HPDE6-E6E7 (cell line): ENCODE measurements at regions not wholly inside any gene's neighbourhood (a gene's known extent, or its start where the extent isn't known, plus 50 kb on each side); places are given as distances from the start of the nearest gene placed in this dataset.
A peak's percentile ranks its signal among the peaks of the same experiment; 100 is the strongest.
"Not testable (repeated sequence)": the region's sequence is repeated elsewhere in the genome, so short reads cannot be mapped to it uniquely, and the experiment has no call there.

ENCODE experiments used
- DNase-seq: peaks from one replicate; pipeline ENCODE4 v3.0.0; 2011; ENCODE audit warnings: missing footprints; ENCODE audit errors: extremely low spot score

DNA sequence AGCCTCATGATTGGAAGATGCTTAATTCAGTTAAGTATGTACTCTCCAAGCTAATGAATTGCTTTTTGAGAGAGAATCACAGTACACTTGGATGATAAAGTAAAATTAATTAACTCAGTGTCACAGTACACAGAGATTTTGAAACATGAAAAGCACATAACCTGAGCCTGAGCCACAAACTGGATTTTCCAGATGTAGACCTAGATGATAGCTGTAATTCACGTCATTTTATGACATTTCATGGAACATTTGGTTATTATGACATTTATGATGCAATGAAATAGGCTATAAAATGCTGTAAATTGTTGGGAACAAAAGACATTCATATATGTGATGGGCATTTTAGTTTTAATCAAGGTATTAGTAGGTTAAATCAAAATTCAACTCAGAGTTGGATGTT lies 983.7 kb downstream of the STPG2 start:
- DNase-seq: no peak

DNA sequence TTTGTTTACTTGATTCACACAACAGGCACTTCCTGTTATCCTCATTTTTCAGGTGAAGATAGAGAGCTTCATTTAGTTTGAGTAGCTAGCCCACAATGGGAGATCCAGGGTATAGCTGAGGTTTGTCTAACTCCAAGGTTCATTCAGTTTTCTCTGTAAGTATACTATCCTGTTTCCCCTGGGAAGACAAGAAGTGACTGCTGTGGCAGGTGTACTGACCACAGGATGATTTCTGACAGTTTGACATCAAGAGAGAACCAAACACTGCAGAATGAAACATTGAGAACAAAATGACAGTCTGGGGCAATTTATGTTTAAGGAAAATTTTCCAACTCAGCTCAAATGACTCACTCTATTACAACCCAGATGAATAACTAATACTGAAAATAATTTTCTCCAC lies 958.0 kb downstream of the STPG2 start:
- DNase-seq: no peak

DNA sequence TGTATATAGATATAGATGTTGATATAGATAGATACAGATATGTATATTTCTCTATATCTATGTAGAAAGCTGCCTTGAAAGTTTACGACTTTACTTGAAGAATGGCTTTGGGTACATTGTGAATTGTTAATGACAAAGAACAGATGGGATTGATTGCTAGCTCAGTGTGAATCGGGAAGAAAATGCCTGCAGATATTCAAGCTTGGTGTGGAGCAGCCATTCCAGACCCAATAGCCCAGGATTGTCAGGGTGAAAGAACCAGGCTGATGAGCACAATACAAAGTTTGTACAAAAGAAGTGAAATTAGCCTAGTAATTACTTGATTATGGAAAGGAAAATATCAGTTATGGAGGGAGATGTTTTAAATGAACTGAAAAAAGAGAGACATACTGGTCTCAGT lies 946.2 kb downstream of the STPG2 start:
- no peak for DNase-seq

DNA sequence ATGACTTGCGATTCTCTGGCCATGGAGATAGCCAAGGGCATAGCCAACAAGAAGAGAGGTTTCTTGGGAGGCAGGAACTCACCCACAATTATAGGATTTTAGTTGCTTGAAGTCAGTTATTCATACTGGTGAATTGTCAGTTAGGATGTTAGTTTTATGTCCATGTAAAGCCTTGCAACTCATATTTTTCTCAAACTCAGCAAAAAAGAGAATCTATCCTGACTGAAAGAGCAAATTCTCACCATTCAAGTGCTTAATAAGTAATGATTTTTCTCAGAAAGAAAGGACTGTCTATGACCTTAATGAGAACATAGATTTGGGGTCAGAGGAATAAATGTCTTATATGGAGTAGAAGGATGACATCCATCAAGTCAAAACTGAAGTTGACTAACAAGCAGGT lies 934.5 kb downstream of the STPG2 start:
- no peak for DNase-seq

DNA sequence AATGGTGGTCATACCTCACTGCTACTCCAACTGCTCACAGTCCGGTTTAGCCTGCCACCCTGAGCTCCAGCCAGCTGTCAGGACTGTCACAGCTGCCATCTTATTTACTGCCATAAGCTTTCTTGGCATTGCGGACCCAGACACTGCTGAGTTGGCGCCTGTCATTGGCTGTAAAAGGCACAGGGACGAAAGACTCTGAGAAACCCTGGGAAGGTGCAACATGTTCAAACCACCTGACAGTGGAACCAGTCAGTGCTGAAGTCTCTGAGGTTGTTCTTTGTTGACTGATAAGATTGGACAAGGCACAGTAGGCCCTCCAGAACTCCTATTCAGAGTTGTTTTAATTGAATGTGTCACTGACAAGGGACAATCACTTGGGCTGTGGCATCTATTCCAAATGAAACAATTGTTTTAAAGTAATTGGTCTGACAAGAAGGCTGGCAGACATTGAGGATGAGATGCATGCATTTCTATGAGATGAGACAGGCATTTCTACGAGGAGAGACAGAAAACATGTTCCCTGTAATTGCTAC lies 927.8 kb downstream of the STPG2 start:
- no peak for DNase-seq

DNA sequence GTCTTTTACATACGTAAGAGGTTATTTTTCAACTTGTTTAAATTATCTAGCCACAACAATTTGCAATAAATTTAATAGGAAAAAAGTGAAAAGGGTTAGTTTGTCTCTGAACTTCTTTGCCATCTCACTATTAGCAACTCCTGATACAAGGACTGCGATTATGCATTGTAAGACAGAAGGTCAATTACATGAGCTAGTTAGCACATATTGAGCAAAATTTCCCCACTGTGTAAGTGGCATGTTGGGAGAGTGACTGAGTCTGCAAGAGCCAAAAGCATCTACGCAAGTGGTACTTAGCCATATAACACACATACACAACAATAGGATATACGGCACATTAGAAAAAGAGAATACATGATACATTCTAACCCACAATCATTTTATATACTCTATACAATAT lies 927.2 kb downstream of the STPG2 start:
- DNase-seq: no peak

DNA sequence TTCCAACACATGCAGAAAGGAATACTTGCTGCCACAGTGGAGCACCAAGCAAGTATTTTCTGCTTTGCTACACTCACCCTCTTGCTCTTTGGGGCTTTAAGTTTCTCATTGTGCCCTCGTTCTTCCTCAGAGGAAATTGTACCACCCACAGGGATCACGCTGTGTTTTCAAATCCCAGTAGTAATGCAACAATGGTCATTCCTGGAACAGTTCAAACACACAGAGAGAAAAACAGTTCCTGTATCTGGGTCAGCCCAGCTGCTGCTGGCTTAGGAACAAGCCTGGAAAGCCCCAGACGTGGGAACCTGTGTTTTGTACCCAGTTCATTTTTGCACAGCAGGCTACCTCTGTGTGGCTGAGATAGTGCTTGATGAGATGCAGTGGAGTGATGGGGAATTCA lies 907.8 kb downstream of the STPG2 start:
- no peak for DNase-seq

DNA sequence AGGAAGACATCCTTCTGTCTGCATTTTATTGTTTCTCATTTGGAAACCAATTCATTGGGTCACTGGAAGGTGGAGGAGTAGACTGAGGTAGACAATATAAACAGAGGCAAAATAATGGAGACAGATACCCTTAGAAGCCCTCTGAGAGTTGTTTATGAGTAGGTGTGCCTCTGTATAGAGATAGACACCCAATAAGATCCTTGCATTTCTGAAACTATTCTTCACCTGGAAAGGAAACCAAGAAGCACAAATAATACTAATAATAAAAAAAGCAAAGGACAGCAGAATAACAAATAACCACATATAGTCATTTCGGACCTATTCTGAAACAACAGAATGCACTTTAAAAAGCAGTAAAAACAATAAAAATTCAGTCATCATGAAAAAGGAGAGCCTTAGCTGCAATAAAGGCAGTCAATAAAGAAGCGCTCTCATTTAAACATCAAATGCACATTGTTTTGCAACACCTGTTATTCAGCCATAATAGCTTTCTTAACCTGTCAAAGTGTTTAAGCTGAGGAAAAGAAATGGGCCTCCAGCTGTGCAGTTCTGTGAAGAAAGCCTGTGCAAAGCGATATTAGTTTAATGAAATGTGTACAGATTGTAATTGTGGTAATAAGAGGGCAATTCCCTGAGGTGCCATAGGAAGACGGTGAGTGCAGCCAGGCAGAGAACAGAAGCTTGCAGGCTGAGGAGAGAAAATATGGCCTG lies 904.2 kb downstream of the STPG2 start:
- no peak for DNase-seq

DNA sequence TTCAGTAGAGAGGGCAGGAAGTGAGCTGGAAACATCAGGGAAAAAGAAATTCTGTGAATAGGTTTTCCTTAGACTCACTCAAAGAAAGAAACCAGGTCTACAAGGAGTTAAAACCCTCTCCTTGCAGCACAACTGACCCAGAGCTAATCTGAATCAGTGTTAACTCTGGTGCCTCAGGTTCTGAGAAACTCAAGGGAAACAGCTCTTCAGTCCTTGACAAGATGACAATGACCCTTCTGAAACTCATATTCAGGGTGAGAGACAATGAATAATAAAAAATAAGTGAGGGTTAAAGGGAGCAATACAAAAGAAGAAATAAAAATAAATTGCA lies 903.6 kb downstream of the STPG2 start:
- no peak for DNase-seq

DNA sequence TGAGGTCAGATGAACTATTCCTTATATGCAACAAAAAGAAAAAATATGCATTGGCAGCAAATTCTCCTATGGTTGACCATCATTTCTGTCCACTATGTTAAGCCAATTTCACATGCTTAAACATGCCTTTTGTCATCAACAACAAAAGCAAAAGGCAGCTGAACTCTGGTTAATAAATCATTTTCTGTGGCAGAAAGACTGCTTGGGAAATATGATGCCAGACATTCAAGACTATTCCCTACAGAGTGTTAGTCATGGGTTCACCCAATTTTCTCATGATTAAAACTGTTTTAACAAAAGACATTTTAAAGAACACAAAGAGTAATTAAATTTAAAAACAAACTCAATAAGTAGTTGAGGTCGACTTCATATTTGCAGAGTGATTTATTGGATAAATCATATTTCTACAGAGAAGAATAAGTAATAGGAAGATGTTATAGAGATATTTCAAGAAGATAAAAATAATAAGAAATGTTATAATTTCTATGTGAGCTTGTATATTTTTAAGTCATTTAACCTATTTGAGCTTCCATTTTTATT lies 890.6 kb downstream of the STPG2 start:
- DNase-seq: peak; percentile 2

DNA sequence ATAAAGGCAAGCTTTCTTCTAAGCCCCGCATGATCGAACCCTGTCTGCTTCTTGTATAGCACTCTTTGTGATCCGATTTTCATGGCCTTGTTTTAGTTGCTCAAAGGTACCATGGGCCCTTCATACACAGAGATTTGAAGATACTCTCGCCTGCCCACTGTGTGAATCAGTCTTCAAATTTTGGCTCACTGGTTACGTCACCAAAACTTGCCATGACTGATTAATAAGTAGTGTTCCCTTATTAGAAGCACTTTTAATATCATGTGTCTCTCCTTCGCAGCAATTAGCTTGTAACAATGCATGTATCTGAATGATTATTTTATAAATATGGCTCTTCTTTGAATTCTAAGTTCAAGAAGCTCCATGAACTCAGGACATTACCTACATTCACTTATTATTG lies 880.5 kb downstream of the STPG2 start:
- DNase-seq: no peak

DNA sequence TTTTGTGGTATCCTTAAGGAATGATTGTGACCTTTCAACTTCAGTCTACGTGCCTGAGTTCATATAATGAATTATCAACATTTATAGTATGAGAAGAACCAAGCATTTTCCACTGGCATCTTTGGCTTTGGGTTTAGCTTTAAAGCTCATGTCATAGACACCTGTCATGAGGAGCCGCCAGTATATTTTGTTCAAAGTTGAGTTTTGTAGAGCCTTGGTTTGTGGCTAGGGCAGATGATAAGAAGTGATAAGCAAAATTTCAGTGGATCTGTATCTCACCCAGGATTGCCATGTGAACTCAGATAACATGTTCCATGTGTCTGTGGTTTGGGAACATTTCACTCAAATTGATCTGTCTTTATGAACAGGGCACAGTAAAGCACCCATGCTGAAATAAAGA lies 873.2 kb downstream of the STPG2 start:
- no peak for DNase-seq

DNA sequence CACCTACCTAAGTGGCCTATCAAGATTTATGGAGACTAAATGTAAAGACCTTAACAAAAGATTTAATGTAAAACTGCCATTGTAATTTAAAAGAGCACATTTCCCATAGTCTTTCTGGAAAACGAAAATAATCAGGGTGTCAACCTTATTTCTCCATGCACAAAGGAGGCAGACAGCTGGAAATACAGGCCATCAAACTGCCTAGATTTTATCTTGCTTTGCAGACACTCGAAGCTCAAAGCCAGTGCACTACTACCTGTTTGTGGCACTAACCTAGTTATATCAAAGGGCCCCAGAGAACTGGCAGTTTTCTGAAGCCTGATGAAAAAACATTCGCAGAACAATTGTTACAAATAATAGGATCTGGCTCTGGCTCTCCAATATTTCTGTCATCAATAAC lies 863.9 kb downstream of the STPG2 start:
- no peak for DNase-seq

DNA sequence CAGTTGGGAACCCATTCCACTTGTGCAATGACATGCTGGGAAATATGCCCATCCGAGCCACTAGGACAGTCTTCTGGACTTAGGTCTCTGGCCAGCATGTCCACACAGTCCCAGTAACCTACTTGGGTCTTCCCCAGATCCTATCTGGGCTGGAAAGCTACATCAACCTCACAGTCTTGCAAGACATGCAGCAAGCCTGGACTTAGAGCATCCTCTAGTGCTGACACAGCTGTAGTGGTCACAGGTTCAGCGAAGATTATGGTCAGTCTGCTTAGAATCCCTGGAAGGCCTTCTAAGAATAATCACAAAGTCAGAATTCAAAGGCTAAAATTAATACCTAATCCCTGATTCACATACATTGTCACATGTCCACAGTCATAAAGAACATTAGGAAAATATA lies 842.7 kb downstream of the STPG2 start:
- DNase-seq: no peak

DNA sequence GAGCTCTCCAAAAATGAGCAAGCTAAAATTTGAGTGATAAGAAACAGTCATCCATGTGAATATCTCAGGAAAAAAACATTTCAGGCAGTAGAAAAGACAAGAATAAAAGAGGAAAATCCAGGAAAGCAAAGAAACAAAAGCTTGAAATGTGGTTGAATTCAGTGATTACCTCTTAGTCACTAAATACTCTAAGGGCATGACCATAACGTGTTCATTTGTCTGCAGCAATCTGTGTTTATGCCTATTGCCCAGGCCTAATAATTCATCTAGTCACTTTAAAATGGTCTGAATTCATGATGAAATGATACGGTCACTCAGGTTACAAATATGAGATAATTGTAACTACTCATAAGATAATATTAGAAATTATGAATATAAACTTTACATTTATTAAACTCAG lies 837.9 kb downstream of the STPG2 start:
- no peak for DNase-seq

DNA sequence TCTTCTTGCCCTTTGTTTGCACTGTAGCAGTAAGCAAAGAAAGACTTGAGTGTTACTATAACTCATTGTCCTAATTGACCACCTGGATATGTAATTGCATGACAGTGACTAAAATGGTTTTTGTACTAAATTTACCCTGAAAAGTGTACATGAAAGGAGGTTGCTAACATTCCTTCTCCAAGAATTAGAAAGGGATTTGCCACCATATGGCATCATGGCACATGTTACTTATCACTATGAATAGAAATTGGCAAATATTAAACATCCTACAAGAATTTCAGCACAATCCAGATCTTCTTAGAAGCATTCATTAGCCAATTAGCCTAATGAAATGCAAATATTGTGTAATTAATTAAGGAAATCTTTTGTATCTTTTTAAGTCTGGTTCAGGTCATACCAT lies 834.2 kb downstream of the STPG2 start:
- no peak for DNase-seq

DNA sequence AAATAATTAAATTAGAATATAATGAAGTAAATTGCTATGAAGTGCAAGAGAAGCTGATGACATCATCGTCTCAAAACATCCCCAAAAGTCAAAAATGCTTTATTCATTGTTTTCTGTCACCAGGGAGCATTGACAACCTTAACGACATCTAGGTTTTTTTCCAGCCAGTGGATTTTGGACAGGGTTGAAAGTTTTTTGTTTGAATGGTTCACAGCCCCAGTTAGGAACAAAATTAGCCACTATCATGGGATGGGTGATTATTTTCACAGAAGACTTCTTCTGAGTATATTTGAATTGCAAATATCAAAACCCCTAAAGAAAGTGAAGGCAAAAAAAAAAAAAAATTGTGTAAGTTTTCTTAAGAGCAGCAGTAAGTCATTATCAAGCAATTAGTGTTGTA lies 826.1 kb downstream of the STPG2 start:
- DNase-seq: no peak

DNA sequence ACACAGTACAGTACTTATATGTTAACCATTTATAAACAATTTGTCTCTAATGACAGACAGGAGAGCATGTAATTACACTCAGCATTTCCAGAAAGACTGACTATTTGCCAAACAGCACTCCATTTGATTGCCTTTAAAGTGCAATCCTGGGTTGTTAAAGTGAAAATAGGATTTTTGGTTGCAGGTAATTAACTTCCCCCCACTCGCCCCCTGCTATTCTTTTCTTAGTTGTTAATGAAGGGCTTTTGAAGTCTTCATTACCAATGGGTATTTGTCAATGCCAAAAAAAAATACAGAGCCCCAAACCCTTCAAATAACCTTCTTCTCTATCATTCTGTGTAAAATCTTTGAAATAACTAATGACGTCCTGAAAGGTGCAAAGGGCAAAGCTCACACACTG lies 825.6 kb downstream of the STPG2 start:
- DNase-seq: no peak

DNA sequence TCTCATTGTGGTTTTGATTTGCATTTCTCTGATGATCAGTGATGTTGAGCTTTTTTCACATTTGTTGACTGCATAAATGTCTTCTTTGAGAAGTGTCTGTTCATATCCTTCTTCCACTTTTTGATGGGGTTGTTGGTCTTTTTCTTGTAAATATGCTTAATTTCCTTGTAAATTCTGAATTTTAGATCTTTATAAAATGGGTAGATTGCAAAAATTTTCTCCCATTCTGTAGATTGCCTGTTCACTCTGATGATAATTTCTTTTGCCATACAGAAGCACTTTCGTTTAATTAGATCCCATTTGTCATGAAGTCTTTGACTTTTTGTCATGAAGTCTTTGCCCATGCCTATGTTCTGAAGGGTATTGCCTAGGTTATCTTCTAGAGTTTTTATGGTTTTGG lies 817.5 kb downstream of the STPG2 start:
- DNase-seq: not testable (repeated sequence)

DNA sequence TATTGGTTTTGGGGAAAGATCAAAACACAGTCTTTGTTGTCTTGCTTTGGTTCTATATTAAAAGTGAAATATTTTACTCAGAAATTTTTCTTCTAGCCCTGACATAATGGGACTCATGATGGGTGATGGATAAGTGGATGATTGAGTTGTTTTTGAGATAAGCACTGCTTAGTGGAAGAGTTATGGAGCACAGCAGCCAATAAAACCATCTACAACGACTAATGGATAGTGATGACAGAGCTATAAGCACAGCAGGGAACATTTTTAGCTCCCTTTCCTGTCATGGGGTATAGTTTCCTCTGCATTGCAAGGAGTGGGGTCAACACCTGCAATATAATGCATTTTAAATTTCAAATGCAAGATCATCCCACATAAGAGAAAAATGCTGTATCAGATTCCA lies 812.4 kb downstream of the STPG2 start:
- no peak for DNase-seq

DNA sequence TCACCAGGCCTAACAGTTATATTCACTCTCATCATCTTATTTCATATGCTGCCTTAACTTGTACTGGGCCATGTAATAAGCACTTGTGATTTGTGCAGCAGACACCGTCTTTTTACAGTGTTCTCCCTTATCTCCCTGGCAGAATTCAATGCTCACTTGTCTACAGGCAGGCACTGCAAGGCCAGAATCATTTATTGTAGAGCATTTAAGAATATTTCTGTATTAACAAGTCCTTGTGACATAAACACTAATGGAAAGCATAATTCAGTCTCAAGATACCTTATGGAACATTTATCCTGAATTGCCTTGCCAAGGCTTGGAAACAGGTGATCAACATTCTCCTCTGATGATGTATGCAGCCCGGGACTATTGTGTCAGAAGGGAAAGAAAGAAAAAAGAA lies 808.9 kb downstream of the STPG2 start:
- no peak for DNase-seq

DNA sequence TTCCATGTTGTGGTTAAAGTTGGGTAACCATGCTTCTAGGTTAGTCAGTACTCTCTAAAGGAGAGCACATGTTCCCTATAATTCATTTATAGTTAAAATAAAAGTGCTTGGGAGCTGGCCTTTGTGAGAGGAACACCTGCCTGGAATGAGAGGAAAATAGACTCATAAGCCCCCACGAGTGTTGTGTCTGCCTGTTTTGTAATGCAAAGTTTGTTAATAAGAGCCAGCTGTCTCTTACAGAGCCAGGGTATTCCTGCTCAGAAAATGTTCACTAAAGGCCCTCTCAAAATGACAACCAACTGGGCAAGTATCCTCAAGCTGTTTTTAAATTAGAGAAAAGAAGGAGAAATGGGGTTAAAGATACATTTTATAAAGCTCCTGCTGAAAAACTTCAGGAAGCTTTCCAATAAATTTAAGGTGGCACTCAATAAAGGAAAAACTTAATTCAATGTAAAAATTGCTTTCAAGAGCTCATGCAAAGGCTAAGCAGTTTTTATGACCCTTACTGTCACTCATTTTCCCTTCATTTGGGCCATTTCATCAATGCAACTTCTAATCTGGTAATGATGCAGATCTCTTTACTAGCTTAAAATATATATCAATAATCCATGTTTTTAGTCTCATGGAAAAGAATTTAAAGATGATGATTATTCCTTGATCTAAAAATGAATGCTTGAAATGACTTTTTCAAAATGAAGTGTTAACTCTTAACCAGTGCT lies 793.6 kb downstream of the STPG2 start:
- DNase-seq: no peak

DNA sequence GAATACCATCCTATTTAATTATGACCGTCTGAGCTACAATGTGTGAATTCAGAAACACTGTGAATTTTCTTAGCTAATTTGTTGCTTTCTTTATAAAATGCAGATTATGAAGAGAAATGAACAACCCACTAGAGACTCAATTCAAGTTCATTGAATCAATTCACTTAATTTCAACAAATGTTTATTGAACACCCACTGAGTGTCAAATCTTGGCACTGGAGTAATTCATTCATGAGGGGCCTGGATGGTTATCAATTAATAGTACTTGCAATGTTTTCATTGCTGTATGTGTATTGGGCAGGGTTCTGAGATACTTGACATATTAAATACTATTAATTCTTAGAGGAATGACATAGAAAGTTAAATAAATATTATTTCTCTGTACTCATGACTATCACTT lies 789.4 kb downstream of the STPG2 start:
- no peak for DNase-seq
